ENCODE measurements at regions not wholly inside any gene's neighbourhood (a gene's known extent, or its start where the extent isn't known, plus 50 kb on each side); places are given as distances from the start of the nearest gene placed in this dataset.

- 0 out of 2 replicates have a peak, but pooled peaks cover 3% of the 10 kb centered on the region for H3K9me3 ChIP-seq (replicated peaks; ENCODE audit: control insufficient read depth, insufficient read depth, low read depth, low read length)
- H3K4me1 ChIP-seq (replicated peaks in 1 of 2; ENCODE audit: control insufficient read depth in 2 of 2, insufficient read depth in 2 of 2, low read length in 2 of 2), result no peaks in the 10 kb centered on the region
- no peak for FAIRE-seq
- ATAC-seq, result no peak
- intact Hi-C loops (cut with micrococcal nuclease) (no loop called here), in situ Hi-C loops (cut with MboI) (no loop called here)
- no peak for DNase-seq (ENCODE audit: extremely low read depth in 1 of 4, low spot score in 3 of 4)
- CTCF ChIA-PET (ENCODE audit: low intra/inter-chr PET ratio), result interaction anchor here (0.6 kb wide), 1 partner anchor 553 kb away, joined by 4 read pairs; no protein-coding TSS in a partner anchor
- no peaks in the 10 kb centered on the region for H3K79me2 ChIP-seq (ENCODE audit: control insufficient read depth, insufficient read depth, low read length)
- POLR2A ChIA-PET, result no interaction called here
- no peaks in the 10 kb centered on the region for H4K20me1 ChIP-seq (replicated peaks; ENCODE audit: control insufficient read depth, insufficient read depth, low read length)
- no peak overlapping the region for H3K27ac ChIP-seq (ENCODE audit: extremely low read depth, low read depth, low read length)
- BruUV-seq (replicated peaks), result no TSS peak
- H3K36me3 ChIP-seq (ENCODE audit: control insufficient read depth, insufficient read depth, low read length), result no peaks in the 10 kb centered on the region
- TF ChIP-seq CREB3L1 (IDR thresholded peaks at IDR 0.05; ENCODE audit: borderline replicate concordance, low read depth), result no peak
- TF ChIP-seq, protein P1, sequence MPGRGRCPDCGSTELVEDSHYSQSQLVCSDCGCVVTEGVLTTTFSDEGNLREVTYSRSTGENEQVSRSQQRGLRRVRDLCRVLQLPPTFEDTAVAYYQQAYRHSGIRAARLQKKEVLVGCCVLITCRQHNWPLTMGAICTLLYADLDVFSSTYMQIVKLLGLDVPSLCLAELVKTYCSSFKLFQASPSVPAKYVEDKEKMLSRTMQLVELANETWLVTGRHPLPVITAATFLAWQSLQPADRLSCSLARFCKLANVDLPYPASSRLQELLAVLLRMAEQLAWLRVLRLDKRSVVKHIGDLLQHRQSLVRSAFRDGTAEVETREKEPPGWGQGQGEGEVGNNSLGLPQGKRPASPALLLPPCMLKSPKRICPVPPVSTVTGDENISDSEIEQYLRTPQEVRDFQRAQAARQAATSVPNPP (IDR thresholded peaks at IDR 0.05; ENCODE audit: borderline replicate concordance, insufficient read depth, insufficient read length), result no peak
- TF ChIP-seq NCOA4 (IDR thresholded peaks at IDR 0.05; ENCODE audit: partially characterized antibody), result no peak
- no peak for TF ChIP-seq NR1H2 (CRISPR knock-in tag; IDR thresholded peaks at IDR 0.05)
- TF ChIP-seq ZNF165 (CRISPR knock-in tag; IDR thresholded peaks at IDR 0.05; ENCODE audit: borderline replicate concordance), result no peak
- no peak for TF ChIP-seq THRAP3 (IDR thresholded peaks at IDR 0.05; ENCODE audit: borderline replicate concordance)
- no peak for TF ChIP-seq DNMT1 (IDR thresholded peaks at IDR 0.05)
- TF ChIP-seq SIRT6 (IDR thresholded peaks at IDR 0.05; ENCODE audit: low read depth, low read length), result no peak
- TF ChIP-seq MCM7 (IDR thresholded peaks at IDR 0.05), result no peak
- TF ChIP-seq ERF (CRISPR knock-in tag; IDR thresholded peaks at IDR 0.05), result no peak
- TF ChIP-seq TEAD4 (IDR thresholded peaks at IDR 0.05; ENCODE audit: low read length), result no peak
- TF ChIP-seq TEAD4 (CRISPR knock-in tag; IDR thresholded peaks at IDR 0.05; ENCODE audit: borderline replicate concordance), result no peak
- no peak for TF ChIP-seq NFYB (IDR thresholded peaks at IDR 0.05; ENCODE audit: extremely low read depth, insufficient read length)
- no peak for TF ChIP-seq ATF1 (CRISPR knock-in tag; IDR thresholded peaks at IDR 0.05)
- TF ChIP-seq ATF1 (tag; IDR thresholded peaks at IDR 0.05), result no peak
- TF ChIP-seq BCLAF1 (IDR thresholded peaks at IDR 0.05; ENCODE audit: borderline replicate concordance in 1 of 2, control insufficient read depth in 1 of 2, low read depth in 2 of 2, low read length in 1 of 2), result no peak
- no peak for TF ChIP-seq GABPA (tag; conservative IDR thresholded peaks at IDR 0.05; ENCODE audit: low read depth)
- no peak for TF ChIP-seq BCL6 (CRISPR knock-in tag; IDR thresholded peaks at IDR 0.05)
- TF ChIP-seq SMAD1 (IDR thresholded peaks at IDR 0.05; ENCODE audit: low read depth, low read length, partially characterized antibody), result no peak
- WGBS (ENCODE audit: insufficient coverage, low coverage, missing lambda C conversion rate), result 0% methylated on average over 2 of the region's 2 CpGs
- H3K9ac ChIP-seq (ENCODE audit: insufficient read depth in 1 of 2, low read depth in 2 of 2, low read length in 2 of 2), result no peak overlapping the region
- no peak overlapping the region for H3K4me2 ChIP-seq (ENCODE audit: insufficient read depth, low read length)
- no peak overlapping the region for H2AFZ ChIP-seq (ENCODE audit: low read depth, low read length)
- no peaks in the 10 kb centered on the region for H3K9me1 ChIP-seq (ENCODE audit: control insufficient read depth, insufficient read depth, low read length)
- H3K27me3 ChIP-seq (ENCODE audit: control insufficient read depth in 2 of 2, insufficient read depth in 2 of 2, low read length in 2 of 2), result no peaks in the 10 kb centered on the region
- no peak overlapping the region for H3K4me3 ChIP-seq
Measured at GRCh38 chr12:97940629-97941028, 478.0 kb downstream of the RMST start.

Data from K562 (cell line).